Spleen (tissue), 7 donors: ENCODE measurements at regions not wholly inside any gene's neighbourhood (a gene's known extent, or its start where the extent isn't known, plus 50 kb on each side); places are given as distances from the start of the nearest gene placed in this dataset.
"Not testable (repeated sequence)": the region's sequence is repeated elsewhere in the genome, so short reads cannot be mapped to it uniquely, and the experiment has no call there.

ENCODE experiments used
- CTCF ChIP-seq, 11 experiments: fragments of 200-600 bp in 7 of 11; fragments of 450-650 bp in 4 of 11; sonication (generic) in 4 of 11; IDR thresholded peaks in 8 of 11; conservative IDR thresholded peaks in 3 of 11; 1 replicate in 7 of 11; 2 replicates in 4 of 11; pipeline versions ENCODE4 v1.4.0 to v1.8.0; 2016 to 2021; ENCODE audit warnings: antibody characterized with exemption in 11 of 11, inconsistent platforms in 4 of 11, mild to moderate bottlenecking in 1 of 11
- POLR2A ChIP-seq, 3 donors: fragments of 450-650 bp; IDR thresholded peaks; one replicate each; pipeline ENCODE4 v1.5.1; 2017; ENCODE audit warnings: antibody characterized with exemption in 3 of 3, mild to moderate bottlenecking in 1 of 3
- donor health status: DM: no; HTN: no; CAD: no; lungs with moderate emphysema.
- donor health status: DM: no; HTN: no; CAD: no.
- donor health status: DM: no; HTN: no; CAD: no.

DNA sequence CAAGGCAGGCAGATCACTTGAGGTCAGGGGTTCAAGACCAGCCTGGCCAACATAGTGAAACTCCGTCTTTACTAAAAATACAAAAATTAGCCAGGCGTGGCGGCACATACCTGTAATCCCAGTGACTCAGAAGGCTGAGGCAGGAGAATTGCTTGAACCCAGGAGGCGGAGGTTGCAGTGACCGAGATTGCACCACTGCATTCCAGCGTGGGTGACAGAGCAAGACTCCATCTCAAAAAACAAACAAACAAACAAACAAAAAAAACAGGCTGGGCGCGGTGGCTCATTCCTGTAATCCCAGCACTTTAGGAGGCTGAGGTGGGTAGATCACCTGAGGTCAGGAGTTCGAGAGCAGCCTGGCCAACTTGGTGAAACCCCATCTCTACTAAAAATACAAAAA, 122.8 kb upstream of the PABPC3 start:
- not testable (repeated sequence) for TF ChIP-seq CTCF (IDR thresholded peaks at IDR 0.05 in 8 of 11, conservative IDR thresholded peaks at IDR 0.05 in 3 of 11); POLR2A (IDR thresholded peaks at IDR 0.05)
